ENCODE measurements at regions not wholly inside any gene's neighbourhood (a gene's known extent, or its start where the extent isn't known, plus 50 kb on each side); places are given as distances from the start of the nearest gene placed in this dataset.

GRCh38 chr2:204197336-204198005, 260.9 kb downstream of the ICOS start:
- TF ChIP-seq CHD2 (IDR thresholded peaks at IDR 0.05; ENCODE audit: low read length, partially characterized antibody) (no peak), RARB (CRISPR knock-in tag; IDR thresholded peaks at IDR 0.05) (no peak), FOSB (CRISPR knock-in tag; IDR thresholded peaks at IDR 0.05) (no peak), RFX5 (IDR thresholded peaks at IDR 0.05) (no peak), CBX8 (IDR thresholded peaks at IDR 0.05) (no peak), RAD21 (conservative IDR thresholded peaks at IDR 0.05 in 1 of 2, IDR thresholded peaks at IDR 0.05 in 1 of 2) (no peak), CBX2 (IDR thresholded peaks at IDR 0.05; ENCODE audit: borderline replicate concordance, low read depth) (no peak), ESRRA (IDR thresholded peaks at IDR 0.05; ENCODE audit: borderline replicate concordance, low read length) (no peak), JUN (IDR thresholded peaks at IDR 0.05) (no peak), ZSCAN20 (CRISPR knock-in tag; IDR thresholded peaks at IDR 0.05) (no peak), SMC3 (IDR thresholded peaks at IDR 0.05) (no peak), CHD4 (IDR thresholded peaks at IDR 0.05; ENCODE audit: borderline replicate concordance) (no peak), NR3C1 (IDR thresholded peaks at IDR 0.05) (no peak), KDM5A (IDR thresholded peaks at IDR 0.05) (no peak), GATA3 (IDR thresholded peaks at IDR 0.05; ENCODE audit: borderline replicate concordance) (no peak), CEBPB (IDR thresholded peaks at IDR 0.05) (no peak), ATOH8 (CRISPR knock-in tag; IDR thresholded peaks at IDR 0.05; ENCODE audit: low read depth) (no peak), PHF8 (IDR thresholded peaks at IDR 0.05; ENCODE audit: borderline replicate concordance, low read depth) (no peak), JUNB (IDR thresholded peaks at IDR 0.05) (no peak)
- ATAC-seq, result no peak
- Histone ChIP-seq H3K4me2 (no peak overlapping the region), H3K4me3 (no peak overlapping the region), H3K27ac (no peak overlapping the region), H3K9me3 (no peaks in the 10 kb centered on the region), H3K4me1 (no peaks in the 10 kb centered on the region)
- FAIRE-seq, result no peak
- 48% methylated on average over 5 of the region's 5 CpGs for WGBS (ENCODE audit: missing lambda C conversion rate)
- no peak for DNase-seq (ENCODE audit: low read depth in 1 of 2, low spot score in 1 of 2)
- ChIA-PET POLR2A (no interaction called here), CTCF (no interaction called here)

- DNase-seq (ENCODE audit: low read depth in 1 of 2, low spot score in 1 of 2), result no peak
- ChIA-PET CTCF (no interaction called here), POLR2A (no interaction called here)
- 7% methylated on average over 3 of the region's 3 CpGs for WGBS (ENCODE audit: missing lambda C conversion rate)
- TF ChIP-seq ZNF302 (CRISPR knock-in tag; IDR thresholded peaks at IDR 0.05) (no peak), TFCP2L1 (CRISPR knock-in tag; IDR thresholded peaks at IDR 0.05) (no peak), EP300 (IDR thresholded peaks at IDR 0.05) (no peak), MAX (IDR thresholded peaks at IDR 0.05) (no peak), CBX8 (IDR thresholded peaks at IDR 0.05) (no peak), GATA3 (IDR thresholded peaks at IDR 0.05; ENCODE audit: borderline replicate concordance) (no peak), FOSB (CRISPR knock-in tag; IDR thresholded peaks at IDR 0.05) (no peak), PHF8 (IDR thresholded peaks at IDR 0.05; ENCODE audit: borderline replicate concordance, low read depth) (no peak), FOSL2 (IDR thresholded peaks at IDR 0.05) (no peak), FOSL2 (CRISPR knock-in tag; IDR thresholded peaks at IDR 0.05) (no peak)
- Histone ChIP-seq H3K4me1 (no peaks in the 10 kb centered on the region), H3K9me3 (no peaks in the 10 kb centered on the region), H3K4me3 (no peak overlapping the region), H3K27ac (no peak overlapping the region), H3K4me2 (no peak overlapping the region)
- FAIRE-seq, result no peak
- ATAC-seq, result no peak
Observed at GRCh38 chr2:204199357-204199756, 262.8 kb downstream of the ICOS start.

- Histone ChIP-seq H3K4me2 (no peak overlapping the region), H3K4me1 (no peaks in the 10 kb centered on the region), H3K9me3 (no peaks in the 10 kb centered on the region), H3K4me3 (no peak overlapping the region), H3K27ac (no peak overlapping the region)
- DNase-seq (ENCODE audit: low read depth in 1 of 2, low spot score in 1 of 2) (no peak), FAIRE-seq (no peak), ATAC-seq (no peak)
- ChIA-PET CTCF (no interaction called here), POLR2A (no interaction called here)
- no peak for TF ChIP-seq HMGXB4 (CRISPR knock-in tag; IDR thresholded peaks at IDR 0.05; ENCODE audit: borderline replicate concordance)
- TF ChIP-seq HOXB5 (CRISPR knock-in tag; IDR thresholded peaks at IDR 0.05), result no peak
- no peak for TF ChIP-seq ATOH8 (CRISPR knock-in tag; IDR thresholded peaks at IDR 0.05; ENCODE audit: low read depth)
- TF ChIP-seq NPAS2 (CRISPR knock-in tag; IDR thresholded peaks at IDR 0.05; ENCODE audit: borderline replicate concordance), result no peak
- TF ChIP-seq MAFK (IDR thresholded peaks at IDR 0.05; ENCODE audit: partially characterized antibody), result no peak
- no peak for TF ChIP-seq ZSCAN20 (CRISPR knock-in tag; IDR thresholded peaks at IDR 0.05)
- no peak for TF ChIP-seq RFX5 (IDR thresholded peaks at IDR 0.05)
- TF ChIP-seq CBX2 (IDR thresholded peaks at IDR 0.05; ENCODE audit: borderline replicate concordance, low read depth), result no peak
- no peak for TF ChIP-seq FOSB (CRISPR knock-in tag; IDR thresholded peaks at IDR 0.05)
- TF ChIP-seq ZNF302 (CRISPR knock-in tag; IDR thresholded peaks at IDR 0.05), result no peak
- no peak for TF ChIP-seq BHLHE40 (IDR thresholded peaks at IDR 0.05; ENCODE audit: low read depth, low read length)
- 0% methylated on average over 2 of the region's 2 CpGs for WGBS (ENCODE audit: missing lambda C conversion rate)
Observed at GRCh38 chr2:204201507-204201906, 264.9 kb downstream of the ICOS start.
